Amniotic epithelial cell (primary cell): ENCODE measurements at regions not wholly inside any gene's neighbourhood (a gene's known extent, or its start where the extent isn't known, plus 50 kb on each side); places are given as distances from the start of the nearest gene placed in this dataset.
"Not testable (repeated sequence)": the region's sequence is repeated elsewhere in the genome, so short reads cannot be mapped to it uniquely, and the experiment has no call there.

ENCODE experiments used
- DNase-seq: peaks from one replicate; pipeline ENCODE4 v3.0.0-alpha.2; 2010; ENCODE audit warnings: low read depth

DNA sequence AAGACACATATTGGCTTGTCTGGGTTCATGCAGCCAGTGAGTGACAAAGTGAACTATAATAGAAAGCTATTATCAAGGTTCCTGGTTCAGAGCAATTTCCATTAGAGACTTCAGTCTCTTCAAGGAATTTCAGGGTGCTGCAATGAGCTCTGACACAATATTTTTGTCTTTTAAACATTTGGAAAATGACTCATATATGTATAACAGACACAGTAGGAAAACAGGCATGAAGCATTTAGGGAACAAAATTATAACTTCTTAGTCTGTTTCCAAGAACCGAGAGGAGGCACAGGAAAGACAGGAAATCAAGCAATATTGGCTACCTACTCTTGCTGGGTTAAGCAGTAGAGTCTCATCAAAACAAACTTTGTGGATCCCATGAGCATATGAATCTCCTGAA is 170.4 kb downstream of the PTPRC start:
- DNase-seq = peak; percentile 62

DNA sequence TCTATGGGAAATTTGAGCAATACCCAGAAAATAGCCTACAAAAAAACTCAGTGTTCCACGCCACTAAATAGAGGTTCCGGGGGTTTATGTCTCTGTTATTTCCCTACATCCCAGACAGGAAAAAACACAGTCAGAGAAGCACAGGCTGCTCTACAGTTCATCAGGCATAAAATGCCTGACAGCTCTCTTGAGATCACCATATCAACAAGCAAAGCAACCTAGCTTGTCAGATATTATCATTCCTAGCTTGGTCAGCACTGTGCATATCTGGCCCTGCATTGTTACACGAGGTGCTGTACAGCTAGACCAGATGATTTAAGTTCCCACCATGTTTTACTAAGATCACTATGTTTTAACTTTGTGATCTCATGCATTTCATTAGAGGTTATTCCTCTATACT is 172.6 kb downstream of the PTPRC start:
- DNase-seq = peak; percentile 31

DNA sequence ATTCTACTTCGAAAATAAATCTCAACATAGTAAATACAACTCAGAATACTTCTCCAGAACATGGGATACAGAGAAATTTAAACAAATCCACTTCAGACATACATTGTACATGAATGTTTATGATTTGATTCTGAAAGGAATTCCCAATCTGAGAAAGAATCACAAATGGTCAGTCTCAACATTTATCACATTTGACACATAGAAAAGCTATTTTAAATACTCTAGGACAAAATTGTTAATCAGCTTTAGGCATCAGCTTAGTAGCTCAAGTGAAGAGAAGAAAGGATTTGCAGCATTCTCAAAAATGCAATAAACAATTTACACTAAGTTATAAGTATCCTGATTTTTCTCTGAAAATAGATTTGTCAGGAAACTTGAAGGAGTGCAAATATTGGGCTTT is 184.8 kb downstream of the PTPRC start:
- peak; percentile 21 for DNase-seq

DNA sequence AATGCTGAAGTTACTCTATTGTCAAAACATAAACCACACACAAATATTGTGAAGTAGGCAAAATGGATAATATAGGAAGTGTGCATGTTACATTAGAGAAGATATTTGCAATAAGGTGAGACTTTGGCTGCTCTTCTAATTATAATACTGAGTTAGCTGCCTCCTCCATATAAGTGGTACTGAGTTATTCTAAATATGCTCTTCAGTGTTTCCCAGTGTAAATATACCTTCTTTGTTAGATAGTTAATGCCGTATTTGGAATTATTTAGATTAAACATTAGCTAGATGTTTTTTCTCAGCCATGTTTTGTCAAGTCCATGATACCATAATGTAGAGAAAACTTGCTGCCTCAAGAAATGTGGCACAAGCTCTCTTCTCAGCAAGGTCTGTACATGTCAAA is 186.4 kb downstream of the PTPRC start:
- DNase-seq = no peak

DNA sequence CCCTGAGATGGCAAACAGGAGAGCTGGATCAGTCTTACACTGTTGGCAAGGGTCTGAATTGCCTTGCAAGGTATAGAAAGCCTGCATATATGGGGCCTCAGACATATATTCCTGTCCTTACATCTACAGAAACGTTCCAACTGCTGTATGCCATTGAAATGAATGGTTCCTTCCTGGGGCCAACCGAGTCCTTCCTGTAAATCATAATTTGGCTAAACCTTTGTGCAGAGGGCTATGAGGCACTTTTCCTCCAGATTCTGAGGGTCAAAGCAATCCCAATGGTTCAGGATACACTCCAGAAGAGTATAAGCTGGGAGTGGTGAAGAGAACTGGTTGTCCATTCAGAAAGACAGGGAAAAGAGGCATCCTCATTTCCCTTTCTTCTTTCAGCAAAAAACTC is 190.5 kb downstream of the PTPRC start:
- DNase-seq = no peak

DNA sequence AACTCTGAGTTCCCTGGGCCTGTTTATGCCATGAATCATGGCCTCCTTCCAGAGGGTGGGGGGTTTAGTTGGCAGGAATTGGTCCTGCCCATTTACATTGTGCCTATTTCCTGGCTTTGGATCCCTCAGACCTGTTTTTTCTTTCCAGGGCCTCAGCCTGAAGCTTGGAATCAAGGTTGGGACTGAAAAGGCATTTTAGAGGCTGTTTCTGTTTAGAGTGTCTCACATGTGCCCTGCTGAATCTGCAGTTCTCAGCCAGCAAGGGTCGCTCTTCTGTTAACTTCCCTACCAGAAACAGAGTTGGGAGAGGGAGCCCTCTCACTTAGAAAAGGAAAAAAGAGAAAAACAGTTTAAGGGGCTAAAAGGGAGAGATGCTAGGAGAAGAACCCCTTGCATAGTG is 191.1 kb downstream of the PTPRC start:
- DNase-seq = peak; percentile 40

DNA sequence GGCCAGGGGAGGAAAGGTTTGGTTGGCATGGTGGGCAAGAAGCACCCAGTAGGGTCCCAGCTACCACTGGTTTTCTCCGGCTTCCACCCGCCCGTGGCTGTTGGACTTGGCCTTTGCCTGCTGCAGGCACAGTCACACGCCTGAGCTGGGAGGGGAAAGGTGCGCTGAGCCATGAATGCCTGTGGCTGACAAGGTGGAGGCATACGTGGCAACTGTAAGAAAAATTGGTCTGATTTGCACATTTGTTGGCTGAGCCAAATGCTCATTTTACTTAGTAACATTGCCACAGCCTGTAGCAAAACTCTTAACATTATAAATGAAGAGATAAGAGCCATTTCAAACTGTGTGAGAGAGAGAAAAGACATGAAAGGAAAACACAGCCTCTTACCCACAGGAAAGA is 191.6 kb downstream of the PTPRC start:
- peak; percentile 27 for DNase-seq

DNA sequence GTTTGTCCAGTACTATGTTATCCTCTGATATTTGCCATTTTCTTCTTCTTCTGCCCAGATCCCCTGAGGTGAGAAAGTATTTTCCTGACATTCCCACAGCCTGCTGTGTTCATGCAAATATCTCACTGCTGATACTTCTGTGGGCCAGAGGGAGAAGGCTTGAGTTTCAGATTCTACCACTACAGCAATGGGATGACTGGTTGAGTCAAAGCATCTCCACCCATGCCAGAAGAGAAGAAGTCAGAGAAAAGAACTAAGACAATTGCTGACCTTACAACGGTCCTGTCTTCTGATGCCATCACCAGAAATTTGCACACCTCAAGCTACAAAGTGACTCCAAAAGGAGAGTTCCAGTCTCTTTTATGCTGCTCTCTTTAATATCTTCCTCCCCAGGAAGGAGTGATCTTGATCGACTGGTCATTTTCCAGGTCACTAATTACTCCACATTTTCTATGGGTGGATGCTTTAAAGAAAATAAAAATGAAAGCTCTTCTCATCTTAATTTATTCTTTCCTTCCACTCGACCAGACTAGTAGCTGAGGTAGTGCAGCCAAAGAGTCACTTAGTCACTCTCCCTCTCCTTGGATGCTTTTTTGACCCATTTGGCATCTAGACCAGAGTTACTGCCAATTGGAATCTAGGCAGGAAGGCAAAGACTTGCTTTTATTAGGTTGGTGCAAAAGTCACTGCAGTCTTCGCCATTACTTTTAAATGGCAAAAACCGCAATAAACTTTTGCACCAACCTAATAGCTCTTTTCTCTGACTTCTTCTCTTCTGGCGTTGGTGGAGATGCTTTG is 195.1 kb downstream of the PTPRC start:
- DNase-seq = no peak

DNA sequence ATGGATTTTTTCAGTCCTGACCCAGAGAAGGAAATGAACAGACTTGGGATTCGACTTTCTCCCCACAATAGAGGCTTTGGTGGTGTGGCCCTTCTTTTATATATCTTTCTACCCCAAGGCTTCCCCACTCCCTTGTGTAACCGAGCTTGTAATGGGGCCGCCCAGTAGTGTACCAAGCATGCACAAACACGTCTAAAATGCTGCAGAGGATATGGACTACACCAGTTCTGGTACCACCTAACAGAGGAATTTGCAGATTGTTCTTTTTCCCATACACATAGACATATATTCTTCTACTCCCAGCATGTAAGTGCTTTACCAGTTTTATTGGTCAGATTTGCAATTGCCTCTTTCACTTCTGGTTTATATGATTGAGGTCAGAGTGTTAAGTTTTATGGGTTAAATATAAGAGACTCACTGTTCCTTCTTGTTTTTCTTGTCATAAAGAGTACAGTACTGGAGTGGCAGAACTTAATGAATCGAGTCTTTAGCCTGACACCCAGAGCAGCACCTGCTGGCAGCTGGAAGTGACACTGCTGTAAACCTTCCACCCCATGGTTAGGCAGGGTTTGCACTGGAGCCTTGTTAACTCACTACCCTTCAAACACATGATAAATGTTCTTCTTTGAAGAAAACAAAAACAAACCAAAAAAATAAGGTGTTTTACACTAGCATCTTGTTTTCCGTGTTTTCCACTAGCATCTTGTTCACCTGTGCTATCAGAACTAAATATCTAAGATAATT is 198.6 kb downstream of the PTPRC start:
- DNase-seq = no peak

DNA sequence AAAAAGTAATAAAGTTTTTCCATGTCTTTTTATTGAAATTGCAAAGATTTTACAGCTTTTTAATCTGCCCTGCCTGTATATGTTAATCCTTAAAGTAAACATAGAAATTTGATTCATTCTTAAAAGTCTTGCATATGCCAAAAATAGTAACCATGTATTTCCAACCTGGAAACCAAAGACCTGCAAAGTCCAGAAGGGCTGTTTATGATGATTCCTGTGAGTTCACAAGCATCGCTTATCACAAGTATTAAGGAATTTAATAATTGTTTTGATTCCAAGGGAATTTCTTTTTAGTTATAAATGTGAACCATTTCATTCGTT is 199.1 kb downstream of the PTPRC start:
- no peak for DNase-seq

DNA sequence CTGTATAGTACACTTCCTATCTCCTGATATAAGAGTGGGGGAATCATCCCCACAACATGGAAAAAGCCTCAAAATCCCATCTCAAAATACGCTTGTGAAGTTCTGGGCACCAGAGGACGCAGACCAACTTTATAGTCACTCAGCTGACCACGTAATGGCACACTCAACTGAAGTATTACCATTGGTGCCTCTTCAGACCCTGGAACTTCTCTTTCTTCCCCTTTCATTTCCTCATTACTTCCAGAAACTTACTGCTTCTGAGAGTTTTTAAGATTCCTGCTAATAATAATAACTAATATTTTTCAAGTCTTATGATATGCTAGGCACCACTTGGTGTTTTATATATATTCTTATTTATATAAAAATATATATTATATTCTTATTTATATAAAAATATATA is 202.6 kb downstream of the PTPRC start:
- no peak for DNase-seq

DNA sequence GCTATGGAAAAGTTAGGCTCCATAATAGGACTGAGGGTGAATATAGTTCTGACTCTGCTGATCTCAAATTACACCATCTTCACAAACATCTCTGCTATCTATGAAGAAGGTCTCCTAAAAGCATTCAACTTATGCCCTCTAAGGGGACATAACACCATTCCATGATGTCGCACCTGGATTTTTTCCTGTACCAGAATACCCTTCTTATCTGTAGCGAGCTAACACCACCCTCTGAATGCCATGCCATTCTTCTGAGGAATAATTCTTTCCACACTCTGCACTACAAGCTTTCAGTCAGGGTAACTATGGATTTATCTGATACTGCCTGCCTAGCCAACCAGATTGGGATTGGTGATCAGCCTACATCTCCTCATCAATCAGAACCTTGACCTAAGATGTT is 203.8 kb downstream of the PTPRC start:
- DNase-seq = no peak

DNA sequence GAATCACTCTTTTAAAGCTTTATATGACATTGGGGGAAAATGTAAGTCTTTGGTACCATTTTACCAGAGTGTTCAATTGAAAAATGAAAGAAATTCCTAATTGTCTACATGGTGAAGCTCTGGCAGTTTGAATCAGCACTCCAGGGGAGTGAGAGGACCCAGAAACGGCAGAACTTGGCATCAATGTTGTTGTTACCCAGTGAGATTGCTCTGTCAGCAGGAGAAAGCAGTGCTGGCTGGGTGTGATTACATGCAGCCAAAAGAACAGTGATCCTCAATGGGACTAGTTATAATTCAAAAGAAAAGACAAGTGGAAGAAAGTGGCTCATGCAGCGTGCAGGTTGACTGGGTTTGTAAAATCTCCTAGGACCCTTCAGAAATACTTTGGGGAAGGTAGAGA is 206.4 kb downstream of the PTPRC start:
- no peak for DNase-seq

DNA sequence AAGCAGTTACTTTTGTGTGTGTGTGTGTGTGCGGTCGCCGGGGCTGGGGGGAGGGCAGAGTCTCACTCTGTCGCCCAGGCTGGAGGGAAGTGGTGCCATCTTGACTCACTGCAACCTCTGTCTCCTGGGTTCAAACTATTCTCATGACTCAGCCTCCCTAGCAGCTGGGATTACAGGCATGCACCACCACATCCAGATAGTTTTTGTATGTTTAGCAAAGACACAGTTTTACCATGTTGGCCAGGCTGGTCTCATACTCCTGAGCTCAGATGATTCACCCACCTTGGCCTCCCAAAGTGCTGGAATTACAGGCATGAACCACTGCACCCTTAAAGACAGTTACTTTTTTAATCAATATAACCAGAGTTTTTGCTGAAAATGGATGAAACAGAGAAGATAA is 207.0 kb downstream of the PTPRC start:
- peak; percentile 50 for DNase-seq

DNA sequence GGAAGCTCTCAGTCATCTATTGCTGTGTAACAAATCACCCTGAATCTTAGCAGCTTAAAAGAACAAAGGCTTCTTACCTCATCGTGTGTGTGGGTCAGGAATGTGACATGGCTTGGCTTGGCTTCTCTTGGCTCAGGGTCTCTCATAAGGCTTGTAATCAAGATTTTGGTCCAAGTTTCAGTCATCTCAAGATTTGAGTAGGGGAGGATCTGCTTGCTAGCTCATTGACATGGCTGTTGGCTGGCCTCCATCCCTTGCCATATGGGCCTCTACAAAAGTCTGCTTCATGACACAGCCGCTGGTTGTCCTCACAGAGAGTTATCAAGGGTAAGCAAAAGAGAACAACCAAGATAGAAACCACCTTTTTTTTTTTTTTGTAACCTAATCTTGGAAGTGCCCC is 207.7 kb downstream of the PTPRC start:
- DNase-seq = no peak

DNA sequence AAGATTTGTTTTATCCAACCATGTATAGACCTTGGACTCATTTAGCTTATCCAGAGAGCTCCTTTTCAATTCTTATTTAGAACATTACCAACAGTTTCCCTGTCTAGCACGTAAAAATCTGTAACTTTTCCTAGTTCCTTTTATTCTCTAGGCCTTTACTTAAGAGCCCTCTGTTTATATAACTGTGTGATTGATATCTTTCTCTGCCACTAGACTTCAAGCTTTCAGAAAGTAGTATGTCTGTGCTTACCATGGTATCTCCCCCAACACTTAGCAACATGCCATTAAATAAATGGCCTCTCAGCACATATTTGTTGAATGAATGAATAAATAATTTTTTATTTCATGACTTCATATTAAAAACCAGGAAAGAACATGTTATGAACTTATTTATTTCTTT is 209.4 kb downstream of the PTPRC start:
- peak; percentile 37 for DNase-seq

DNA sequence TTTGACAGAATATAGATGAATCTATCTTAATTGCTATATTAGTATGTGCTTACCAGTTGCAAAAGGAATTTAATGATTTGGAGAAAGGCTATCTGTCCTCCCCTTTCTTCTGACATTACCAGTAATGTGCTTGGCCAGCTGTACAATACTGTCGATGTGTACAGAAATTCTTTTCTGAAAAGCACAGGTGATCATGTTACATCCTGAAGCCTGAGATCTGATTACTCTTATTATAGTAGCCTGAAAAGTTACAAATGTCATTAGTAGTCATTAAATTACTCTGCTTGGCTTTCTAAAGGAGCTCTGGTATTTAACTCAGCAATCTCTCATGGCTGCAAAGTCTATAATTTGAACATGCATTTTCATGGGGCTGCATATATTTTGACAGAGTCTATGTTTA is 209.8 kb downstream of the PTPRC start:
- no peak for DNase-seq

DNA sequence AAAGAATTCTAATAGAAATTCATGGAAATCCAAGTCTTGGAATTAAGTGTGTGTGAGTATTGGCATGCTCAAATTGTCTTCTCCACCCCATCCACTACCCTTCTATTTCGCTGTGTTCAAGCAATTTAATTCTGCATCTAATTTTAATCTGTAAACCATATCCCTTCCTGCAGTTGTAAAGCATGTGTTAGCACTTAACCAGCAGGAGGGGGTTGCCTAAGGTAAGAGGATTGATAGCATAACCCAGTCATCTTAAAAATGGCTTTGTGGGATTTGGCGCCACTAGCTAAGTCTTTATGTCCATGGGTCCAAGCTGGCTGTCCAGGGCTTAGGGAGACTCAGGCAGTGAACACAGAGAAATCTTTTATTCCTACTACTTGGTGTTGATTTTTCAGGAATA is 210.3 kb downstream of the PTPRC start:
- DNase-seq = no peak

DNA sequence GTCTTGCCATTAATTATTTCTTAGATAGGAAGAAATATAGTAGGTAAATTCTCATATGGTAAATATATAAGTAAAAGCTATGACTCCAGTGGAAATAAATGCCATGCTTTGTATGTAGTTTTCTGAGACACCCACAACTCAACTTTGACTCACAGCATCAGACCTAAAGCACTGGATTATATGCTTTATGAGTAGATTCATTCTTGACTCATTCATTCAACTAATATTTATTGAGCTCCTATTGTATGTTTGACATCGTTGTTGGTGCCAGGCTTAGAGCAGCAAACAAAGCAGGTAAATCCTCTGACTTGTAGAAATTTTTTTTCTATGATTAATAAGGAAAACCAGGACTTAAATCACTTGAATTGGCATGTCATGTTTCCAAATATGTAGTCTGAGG is 211.4 kb downstream of the PTPRC start:
- DNase-seq = no peak

DNA sequence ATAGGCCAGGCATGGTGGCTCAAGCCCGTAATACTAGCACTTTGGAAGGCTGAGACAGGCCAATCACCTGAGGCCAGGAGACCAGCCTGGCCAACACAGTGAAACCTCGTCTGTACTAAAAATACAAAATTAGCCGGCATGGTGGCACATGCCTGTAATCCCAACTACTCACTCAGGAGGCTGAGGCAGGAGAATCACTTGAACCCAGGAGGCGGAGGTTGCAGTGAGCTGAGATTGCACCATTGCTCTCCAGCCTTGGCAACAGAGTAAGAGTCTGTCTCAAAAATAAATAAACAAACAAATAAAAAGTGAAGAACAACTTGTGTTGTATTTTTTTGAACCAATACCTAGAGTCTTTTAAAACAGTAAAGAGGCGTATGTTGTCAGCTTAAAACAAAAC is 212.1 kb downstream of the PTPRC start:
- DNase-seq = not testable (repeated sequence)

DNA sequence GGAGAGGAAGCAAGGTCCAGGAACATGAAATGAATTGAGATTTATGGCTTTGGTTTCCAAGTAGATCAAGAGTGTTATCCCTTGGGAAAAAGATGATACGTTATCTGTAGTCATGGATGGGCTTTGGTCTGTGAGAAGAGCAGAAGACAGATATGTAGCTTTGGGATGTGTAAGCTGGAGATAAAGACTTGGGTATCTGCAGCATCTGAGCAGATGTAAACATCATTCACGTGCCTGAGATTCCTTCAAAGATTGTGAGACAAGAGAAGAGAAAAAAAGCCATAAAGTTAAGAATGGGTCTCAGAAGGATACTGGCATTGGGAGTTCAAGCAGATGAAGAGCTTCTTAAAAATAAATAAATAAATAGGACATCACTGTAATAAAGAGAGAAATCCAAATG is 217.8 kb downstream of the PTPRC start:
- DNase-seq = peak; percentile 67

DNA sequence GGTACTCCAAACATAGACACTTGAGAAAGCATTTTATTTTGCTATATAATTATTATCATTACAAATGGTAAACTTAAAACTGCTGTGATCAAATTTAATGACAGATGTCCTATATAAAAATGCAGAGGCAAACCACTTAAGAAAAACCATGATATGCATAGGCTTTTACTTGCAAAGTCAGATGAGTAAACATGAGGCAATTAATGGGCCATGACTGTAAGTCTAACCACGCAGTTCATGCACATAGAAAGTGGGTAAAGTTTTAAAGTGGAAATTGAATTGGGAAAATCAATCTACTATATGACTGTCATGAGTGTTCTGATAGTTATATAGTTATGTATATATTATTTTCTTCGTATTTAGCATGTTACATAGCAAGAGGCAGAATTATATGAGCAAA is 219.2 kb downstream of the PTPRC start:
- peak; percentile 21 for DNase-seq

DNA sequence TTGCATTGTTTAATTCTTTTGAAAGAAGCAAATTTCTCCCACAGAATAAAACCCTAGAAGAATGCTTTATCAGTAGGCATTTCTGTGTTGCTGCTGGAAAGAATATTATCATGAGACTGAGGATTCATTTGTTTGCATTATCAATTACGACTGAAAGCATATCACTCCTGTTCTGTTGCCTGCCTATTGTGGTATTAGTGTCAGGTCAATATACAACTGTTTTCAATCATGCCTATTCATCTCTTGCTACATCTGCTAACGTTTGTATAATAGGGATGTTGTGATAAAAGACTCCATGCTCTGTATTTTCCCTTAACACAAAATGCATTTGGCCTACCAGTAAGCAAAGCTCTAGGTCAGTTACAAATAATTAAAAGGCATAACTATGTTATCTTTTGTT is 221.5 kb downstream of the PTPRC start:
- DNase-seq = no peak

DNA sequence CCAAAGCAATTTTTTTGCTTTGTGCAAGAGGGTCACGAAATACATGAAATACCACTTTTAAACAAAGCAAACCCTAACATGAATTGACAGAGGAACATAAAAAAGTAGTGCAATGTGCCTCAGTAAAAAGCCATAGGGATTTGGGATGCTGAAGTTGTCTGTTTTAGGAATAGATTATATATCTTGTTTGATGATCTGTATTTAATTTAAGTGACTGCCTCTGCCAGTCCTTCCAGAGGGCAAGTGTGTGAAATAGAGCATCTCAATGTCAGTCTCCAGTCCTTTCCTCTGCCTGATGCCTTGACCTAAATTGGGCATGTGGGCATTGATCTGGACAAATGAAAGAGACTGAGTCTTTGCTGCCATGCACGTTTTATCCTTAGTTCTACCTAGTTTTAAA is 222.8 kb downstream of the PTPRC start:
- DNase-seq = no peak
